HG02610 (cell line): ENCODE measurements at regions not wholly inside any gene's neighbourhood (a gene's known extent, or its start where the extent isn't known, plus 50 kb on each side); places are given as distances from the start of the nearest gene placed in this dataset.

Experiments used
- ATAC-seq: cut with Tn5 transposase; IDR thresholded peaks from one replicate; pipeline ENCODE4 v1.9.1; 2021; ENCODE audit warnings: mild to moderate bottlenecking, moderate library complexity; ENCODE audit not compliant: unreplicated experiment

GRCh38 chr11:10358696-10359095, 53.8 kb downstream of the ADM start:
- no peak for ATAC-seq

GRCh38 chr11:10359171-10359570, 54.3 kb downstream of the ADM start:
- ATAC-seq, result no peak

- ATAC-seq, result no peak
Measured at GRCh38 chr11:10360835-10361234, 56.0 kb downstream of the ADM start.

- no peak for ATAC-seq
Measured at GRCh38 chr11:10365045-10365444, 60.2 kb downstream of the ADM start.

- peak; percentile 77 for ATAC-seq
Measured at GRCh38 chr11:10366568-10367331, 61.9 kb downstream of the ADM start.

- ATAC-seq, result no peak
Measured at GRCh38 chr11:10371926-10372641, 67.2 kb downstream of the ADM start.

- ATAC-seq, result no peak
Measured at GRCh38 chr11:10373340-10373739, 68.5 kb downstream of the ADM start.

- no peak for ATAC-seq
Measured at GRCh38 chr11:10373929-10374328, 69.1 kb downstream of the ADM start.

- ATAC-seq, result no peak
Measured at GRCh38 chr11:10374386-10374785, 69.5 kb downstream of the ADM start.

- no peak for ATAC-seq
Measured at GRCh38 chr11:10375280-10375971, 70.6 kb downstream of the ADM start.

GRCh38 chr11:10376061-10376460, 71.2 kb downstream of the ADM start:
- no peak for ATAC-seq

- no peak for ATAC-seq
Measured at GRCh38 chr11:10377183-10377582, 72.3 kb downstream of the ADM start.

GRCh38 chr11:10378362-10378761, 73.5 kb downstream of the ADM start:
- no peak for ATAC-seq

- no peak for ATAC-seq
Measured at GRCh38 chr11:10379022-10379421, 74.1 kb downstream of the ADM start.

GRCh38 chr11:10379426-10379825, 74.6 kb downstream of the ADM start:
- ATAC-seq, result no peak

GRCh38 chr11:10379871-10380568, 75.0 kb upstream of the AMPD3 start:
- no peak for ATAC-seq

GRCh38 chr11:10380921-10381320, 74.1 kb upstream of the AMPD3 start:
- ATAC-seq, result no peak

GRCh38 chr11:10381736-10382135, 73.3 kb upstream of the AMPD3 start:
- no peak for ATAC-seq

- ATAC-seq, result no peak
Measured at GRCh38 chr11:10382518-10382917, 72.5 kb upstream of the AMPD3 start.

GRCh38 chr11:10385696-10386095, 69.4 kb upstream of the AMPD3 start:
- ATAC-seq, result no peak

- ATAC-seq, result no peak
Measured at GRCh38 chr11:10386361-10386760, 68.7 kb upstream of the AMPD3 start.
